Caco-2 (cell line): ENCODE measurements at regions not wholly inside any gene's neighbourhood (a gene's known extent, or its start where the extent isn't known, plus 50 kb on each side); places are given as distances from the start of the nearest gene placed in this dataset.
"Not testable (repeated sequence)": the region's sequence is repeated elsewhere in the genome, so short reads cannot be mapped to it uniquely, and the experiment has no call there.

ENCODE experiments used
- BruUV-seq: library from RNA; stranded (reverse); fragments of 400-500 nt; replicated peaks from 2 replicates; lab custom pipeline; 2021; lab: Mats Ljungman, UMichigan
- CTCF ChIA-PET: fragments of 300-600 bp; sonication (Branson Sonifier 250); formaldehyde crosslinking; loops from one replicate; lab custom pipeline; 2022; ENCODE audit warnings: antibody characterized with exemption; lab: Charles Lee
- POLR2A ChIA-PET: fragments of 300-600 bp; sonication (Branson Sonifier 250); formaldehyde crosslinking; loops from one replicate; lab custom pipeline; 2022; ENCODE audit warnings: antibody characterized with exemption; lab: Charles Lee
- DNase-seq, 2 experiments: peaks; one replicate each; pipeline versions ENCODE4 v3.0.0 to v3.0.0-alpha.2; 2020 to 2022
- H3K27me3 ChIP-seq: replicated peaks from 2 replicates; pipeline ENCODE4 v1.6.0; 2011; ENCODE audit warnings: low read length; ENCODE audit not compliant: control insufficient read depth, insufficient read depth
- H3K36me3 ChIP-seq: 2 replicates; pipeline ENCODE4 v1.5.1; 2011; ENCODE audit warnings: low read length; ENCODE audit not compliant: control insufficient read depth, insufficient read depth
- H3K4me1 ChIP-seq: fragments of 250-450 bp; sonication (Bioruptor Pico); 2 replicates; pipeline ENCODE4 v1.5.1; 2020; ENCODE audit warnings: mild to moderate bottlenecking
- H3K4me3 ChIP-seq: 2 replicates; pipeline ENCODE4 v1.5.1; 2011; ENCODE audit warnings: low read depth, mild to moderate bottlenecking, control low read depth, low read length
- H3K9me3 ChIP-seq: fragments of 250-450 bp; sonication (Bioruptor Pico); 2 replicates; pipeline ENCODE4 v1.5.1; 2020; ENCODE audit warnings: mild to moderate bottlenecking, moderate library complexity
- H3K27ac Mint-ChIP-seq: one replicate; pipeline ENCODE4 v1.8.0; 2022; ENCODE audit warnings: mixed read lengths; ENCODE audit not compliant: unreplicated experiment
- H3K27me3 Mint-ChIP-seq: one replicate; pipeline ENCODE4 v1.8.0; 2022; ENCODE audit warnings: mixed read lengths; ENCODE audit not compliant: insufficient read depth, unreplicated experiment
- H3K36me3 Mint-ChIP-seq: one replicate; pipeline ENCODE4 v1.8.0; 2022; ENCODE audit warnings: mild to moderate bottlenecking, mixed read lengths; ENCODE audit not compliant: insufficient read depth, unreplicated experiment
- H3K4me1 Mint-ChIP-seq: one replicate; pipeline ENCODE4 v1.8.0; 2022; ENCODE audit warnings: low read depth, mixed read lengths; ENCODE audit not compliant: unreplicated experiment
- H3K4me3 Mint-ChIP-seq: one replicate; pipeline ENCODE4 v1.8.0; 2022; ENCODE audit warnings: mild to moderate bottlenecking, moderate library complexity, mixed read lengths; ENCODE audit not compliant: unreplicated experiment
- H3K9me3 Mint-ChIP-seq: one replicate; pipeline ENCODE4 v1.8.0; 2022; ENCODE audit warnings: mixed read lengths; ENCODE audit not compliant: unreplicated experiment
- intact Hi-C: fragments of 100-400 bp; cut with micrococcal nuclease; formaldehyde crosslinking; loops from one replicate; pipeline ENCODE4 v1.10.0; 2022; ENCODE audit not compliant: unreplicated experiment
- TF ChIP-seq, protein P1 (sequence below), 2 experiments: fragments of 200-600 bp in 1 of 2; IDR thresholded peaks; 1 replicate in 1 of 2; 2 replicates in 1 of 2; pipeline versions ENCODE4 v1.5.1 to v1.8.0; 2011 to 2022; ENCODE audit warnings: antibody characterized with exemption in 1 of 2, control low read depth in 1 of 2, inconsistent platforms in 1 of 2, low read depth in 1 of 2, low read length in 1 of 2, mild to moderate bottlenecking in 1 of 2, moderate library complexity in 1 of 2; ENCODE audit not compliant: insufficient read depth in 1 of 2, severe bottlenecking in 1 of 2, unreplicated experiment in 1 of 2

DNA sequence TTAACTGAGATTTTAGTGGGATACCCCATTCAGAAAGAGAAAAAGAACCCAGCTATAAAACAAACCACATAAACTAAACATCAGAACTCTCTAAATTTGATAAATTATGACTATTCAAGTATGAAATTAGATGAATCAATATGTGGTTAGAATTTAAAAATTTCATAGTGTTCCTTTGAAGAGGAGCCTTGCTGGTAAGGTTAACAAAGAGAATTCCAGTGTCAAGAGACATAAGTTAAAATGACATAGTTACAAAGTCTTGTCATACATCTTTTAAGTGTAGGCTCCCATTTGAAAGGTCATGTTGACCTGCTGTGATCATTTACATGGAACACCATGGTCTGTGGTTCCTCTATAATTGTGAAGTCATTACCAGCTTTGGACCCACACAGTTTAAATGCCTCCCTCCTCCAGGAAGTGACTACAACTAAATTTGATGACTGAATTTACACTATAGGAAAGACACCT, 231.6 kb upstream of the ETAA1 start:
- Mint-ChIP-seq H3K4me1 (no peaks in the 10 kb centered on the region), H3K27me3 (no peaks in the 10 kb centered on the region), H3K27ac (no peak overlapping the region), H3K9me3 (no peaks in the 10 kb centered on the region), H3K36me3 (no peaks in the 10 kb centered on the region), H3K4me3 (no peak overlapping the region)
- Histone ChIP-seq H3K27me3 (no peaks in the 10 kb centered on the region), H3K9me3 (no peaks in the 10 kb centered on the region), H3K4me1 (no peaks in the 10 kb centered on the region), H3K36me3 (no peaks in the 10 kb centered on the region), H3K4me3 (no peak overlapping the region)
- CTCF ChIA-PET: no interaction called here
- POLR2A ChIA-PET: no interaction called here
- DNase-seq: no peak
- BruUV-seq: no TSS peak
- intact Hi-C loops: no loop called here
- TF ChIP-seq, protein P1, sequence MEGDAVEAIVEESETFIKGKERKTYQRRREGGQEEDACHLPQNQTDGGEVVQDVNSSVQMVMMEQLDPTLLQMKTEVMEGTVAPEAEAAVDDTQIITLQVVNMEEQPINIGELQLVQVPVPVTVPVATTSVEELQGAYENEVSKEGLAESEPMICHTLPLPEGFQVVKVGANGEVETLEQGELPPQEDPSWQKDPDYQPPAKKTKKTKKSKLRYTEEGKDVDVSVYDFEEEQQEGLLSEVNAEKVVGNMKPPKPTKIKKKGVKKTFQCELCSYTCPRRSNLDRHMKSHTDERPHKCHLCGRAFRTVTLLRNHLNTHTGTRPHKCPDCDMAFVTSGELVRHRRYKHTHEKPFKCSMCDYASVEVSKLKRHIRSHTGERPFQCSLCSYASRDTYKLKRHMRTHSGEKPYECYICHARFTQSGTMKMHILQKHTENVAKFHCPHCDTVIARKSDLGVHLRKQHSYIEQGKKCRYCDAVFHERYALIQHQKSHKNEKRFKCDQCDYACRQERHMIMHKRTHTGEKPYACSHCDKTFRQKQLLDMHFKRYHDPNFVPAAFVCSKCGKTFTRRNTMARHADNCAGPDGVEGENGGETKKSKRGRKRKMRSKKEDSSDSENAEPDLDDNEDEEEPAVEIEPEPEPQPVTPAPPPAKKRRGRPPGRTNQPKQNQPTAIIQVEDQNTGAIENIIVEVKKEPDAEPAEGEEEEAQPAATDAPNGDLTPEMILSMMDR (IDR thresholded peaks at IDR 0.05; ENCODE audit: insufficient read depth in 1 of 2, low read depth in 1 of 2, low read length in 1 of 2, severe bottlenecking in 1 of 2, unreplicated experiment in 1 of 2): no peak

DNA sequence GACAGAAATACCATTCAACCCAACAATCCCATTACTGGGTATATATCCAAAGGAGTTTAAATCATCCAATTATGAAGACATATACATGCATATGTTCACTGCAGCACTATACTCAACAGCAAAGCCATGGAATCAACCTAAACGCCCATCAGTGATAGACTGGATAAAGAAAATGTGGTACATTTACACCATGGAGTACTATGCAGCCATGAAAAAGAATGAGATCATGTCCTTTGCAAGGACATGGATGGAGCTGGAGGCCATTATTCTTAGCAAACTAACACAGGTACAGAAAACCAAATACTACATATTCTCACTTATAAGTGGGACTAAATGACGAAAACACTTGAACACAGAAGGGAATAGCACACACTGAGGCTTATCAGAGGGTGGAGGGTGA, 230.6 kb upstream of the ETAA1 start:
- not testable (repeated sequence) for BruUV-seq, H3K36me3 ChIP-seq

DNA sequence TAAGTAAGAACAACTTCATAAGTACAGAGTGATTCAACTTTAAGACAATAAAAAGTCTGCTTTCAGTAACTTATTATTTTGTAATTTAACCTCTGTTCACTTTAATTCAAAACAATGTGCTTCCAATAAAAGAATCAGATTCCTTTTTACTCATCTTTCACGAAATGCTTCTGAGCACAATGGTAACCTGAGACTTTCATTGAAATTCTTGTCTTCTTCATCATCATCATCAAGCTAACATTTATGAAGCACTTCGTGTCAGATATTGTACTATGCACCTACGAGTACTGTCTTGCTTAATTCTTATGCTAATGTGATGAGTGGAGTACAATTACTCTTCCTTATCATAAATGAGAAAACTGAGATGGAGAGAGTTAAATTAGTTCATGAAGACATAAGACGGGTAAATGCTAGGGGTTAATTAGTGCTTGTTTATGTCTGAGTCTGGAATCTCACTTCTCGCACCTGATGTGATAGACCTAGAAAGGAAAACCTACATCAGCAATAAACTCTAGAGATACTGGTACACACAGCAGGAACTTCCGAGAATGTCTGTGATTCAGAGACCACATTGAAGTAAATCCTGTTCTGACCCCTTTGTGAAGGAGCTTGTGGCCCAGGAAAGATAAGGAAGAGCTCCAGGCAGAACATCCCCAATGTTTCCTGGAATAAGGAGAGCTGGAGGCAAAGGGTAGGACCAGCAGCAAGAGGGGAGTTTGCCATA, 227.6 kb upstream of the ETAA1 start:
- Mint-ChIP-seq H3K27me3 (no peaks in the 10 kb centered on the region), H3K4me3 (no peak overlapping the region), H3K36me3 (no peaks in the 10 kb centered on the region), H3K4me1 (no peaks in the 10 kb centered on the region), H3K9me3 (no peaks in the 10 kb centered on the region), H3K27ac (no peak overlapping the region)
- no peaks in the 10 kb centered on the region for H3K4me1 ChIP-seq
- ChIA-PET CTCF (no interaction called here), POLR2A (no interaction called here)
- BruUV-seq: no TSS peak
- TF ChIP-seq, protein P1 (IDR thresholded peaks at IDR 0.05; ENCODE audit: insufficient read depth in 1 of 2, low read depth in 1 of 2, low read length in 1 of 2, severe bottlenecking in 1 of 2, unreplicated experiment in 1 of 2): no peak
- no peak overlapping the region for H3K4me3 ChIP-seq
- H3K27me3 ChIP-seq: no peaks in the 10 kb centered on the region
- DNase-seq: no peak
- H3K36me3 ChIP-seq: no peaks in the 10 kb centered on the region
- H3K9me3 ChIP-seq: no peaks in the 10 kb centered on the region
- intact Hi-C loops: no loop called here

More for the DNA sequence above, 230.6 kb upstream of the ETAA1 start:
- H3K9me3 Mint-ChIP-seq, intact Hi-C loops, H3K27me3 Mint-ChIP-seq, DNase-seq, H3K4me1 Mint-ChIP-seq, H3K9me3 ChIP-seq, H3K4me3 ChIP-seq, POLR2A ChIA-PET, H3K27ac Mint-ChIP-seq, CTCF ChIA-PET, H3K36me3 Mint-ChIP-seq, H3K4me1 ChIP-seq, H3K27me3 ChIP-seq, H3K4me3 Mint-ChIP-seq: not testable (repeated sequence)
